ENCODE measurements at regions not wholly inside any gene's neighbourhood (a gene's known extent, or its start where the extent isn't known, plus 50 kb on each side); places are given as distances from the start of the nearest gene placed in this dataset.

- Histone ChIP-seq H3K4me3 (ENCODE audit: low read depth, low read length) (no peak overlapping the region), H3K27me3 (ENCODE audit: control insufficient read depth, insufficient read depth, low read length) (no peaks in the 10 kb centered on the region), H3K36me3 (ENCODE audit: control insufficient read depth, insufficient read depth, low read length) (no peaks in the 10 kb centered on the region)
- no peak for DNase-seq (ENCODE audit: low read depth)
- TF ChIP-seq CTCF (IDR thresholded peaks at IDR 0.05; ENCODE audit: insufficient read depth, low read length, poor library complexity, severe bottlenecking): no peak
Measured at GRCh38 chr4:106429885-106430284, 61.3 kb upstream of the GIMD1 start.

GRCh38 chr4:106426069-106426468 is 57.5 kb upstream of the GIMD1 start:
- Histone ChIP-seq H3K4me3 (ENCODE audit: low read depth, low read length) (no peak overlapping the region), H3K27me3 (ENCODE audit: control insufficient read depth, insufficient read depth, low read length) (no peaks in the 10 kb centered on the region), H3K36me3 (ENCODE audit: control insufficient read depth, insufficient read depth, low read length) (no peaks in the 10 kb centered on the region)
- no peak for TF ChIP-seq CTCF (IDR thresholded peaks at IDR 0.05; ENCODE audit: insufficient read depth, low read length, poor library complexity, severe bottlenecking)
- no peak for DNase-seq (ENCODE audit: low read depth)

GRCh38 chr4:106425576-106425975 is 57.0 kb upstream of the GIMD1 start:
- Histone ChIP-seq H3K27me3 (ENCODE audit: control insufficient read depth, insufficient read depth, low read length) (no peaks in the 10 kb centered on the region), H3K4me3 (ENCODE audit: low read depth, low read length) (no peak overlapping the region), H3K36me3 (ENCODE audit: control insufficient read depth, insufficient read depth, low read length) (no peaks in the 10 kb centered on the region)
- no peak for TF ChIP-seq CTCF (IDR thresholded peaks at IDR 0.05; ENCODE audit: insufficient read depth, low read length, poor library complexity, severe bottlenecking)
- DNase-seq (ENCODE audit: low read depth): no peak

GRCh38 chr4:106424426-106424825 is 55.8 kb upstream of the GIMD1 start:
- Histone ChIP-seq H3K36me3 (ENCODE audit: control insufficient read depth, insufficient read depth, low read length) (no peaks in the 10 kb centered on the region), H3K27me3 (ENCODE audit: control insufficient read depth, insufficient read depth, low read length) (no peaks in the 10 kb centered on the region), H3K4me3 (ENCODE audit: low read depth, low read length) (no peak overlapping the region)
- no peak for TF ChIP-seq CTCF (IDR thresholded peaks at IDR 0.05; ENCODE audit: insufficient read depth, low read length, poor library complexity, severe bottlenecking)
- DNase-seq (ENCODE audit: low read depth): no peak

GRCh38 chr4:106423791-106424190 is 55.2 kb upstream of the GIMD1 start:
- H3K27me3 ChIP-seq (ENCODE audit: control insufficient read depth, insufficient read depth, low read length): no peaks in the 10 kb centered on the region

More at GRCh38 chr4:106423791-106424190, 55.2 kb upstream of the GIMD1 start:
- TF ChIP-seq CTCF (IDR thresholded peaks at IDR 0.05; ENCODE audit: insufficient read depth, low read length, poor library complexity, severe bottlenecking): no peak
- no peak for DNase-seq (ENCODE audit: low read depth)
- H3K4me3 ChIP-seq (ENCODE audit: low read depth, low read length): no peak overlapping the region
- H3K36me3 ChIP-seq (ENCODE audit: control insufficient read depth, insufficient read depth, low read length): no peaks in the 10 kb centered on the region
